WTC11 (cell line): ENCODE measurements at regions not wholly inside any gene's neighbourhood (a gene's known extent, or its start where the extent isn't known, plus 50 kb on each side); places are given as distances from the start of the nearest gene placed in this dataset.

Experiments
- ATAC-seq: fragments of 200-7000 bp; cut with Tn5 transposase; 2 replicates; pipeline ENCODE4 v1.10.0; 2021; ENCODE audit warnings: mild to moderate bottlenecking, moderate library complexity
- CTCF ChIA-PET: fragments of 300-600 bp; sonication (Branson Sonifier 250); formaldehyde crosslinking; loops from one replicate; lab custom pipeline; 2021; ENCODE audit warnings: antibody characterized with exemption; lab: Charles Lee
- POLR2A ChIA-PET: fragments of 350-600 bp; sonication (Branson Sonifier 250); formaldehyde crosslinking; loops from one replicate; lab custom pipeline; 2021; ENCODE audit warnings: antibody characterized with exemption; lab: Charles Lee
- DNase-seq: peaks from one replicate; pipeline ENCODE4 v3.0.0; 2021; ENCODE audit warnings: low spot score
- H3K27ac Mint-ChIP-seq: 2 replicates; pipeline ENCODE4 v1.8.0; 2021; ENCODE audit warnings: mixed read lengths
- H3K27me3 Mint-ChIP-seq: 2 replicates; pipeline ENCODE4 v1.8.0; 2021; ENCODE audit warnings: low read depth, mild to moderate bottlenecking, moderate library complexity, mixed read lengths
- H3K36me3 Mint-ChIP-seq: 2 replicates; pipeline ENCODE4 v1.8.0; 2021; ENCODE audit warnings: mixed read lengths
- H3K4me1 Mint-ChIP-seq: 2 replicates; pipeline ENCODE4 v1.8.0; 2022; ENCODE audit warnings: mixed read lengths
- H3K4me3 Mint-ChIP-seq: 2 replicates; pipeline ENCODE4 v1.8.0; 2021; ENCODE audit warnings: mild to moderate bottlenecking, moderate library complexity, mixed read lengths
- H3K9me3 Mint-ChIP-seq: 2 replicates; pipeline ENCODE4 v1.8.0; 2021; ENCODE audit warnings: mixed read lengths
- ARID4B ChIP-seq: sonication (generic); formaldehyde crosslinking; IDR thresholded peaks from 2 replicates; pipeline ENCODE4 v1.8.0; 2023; ENCODE audit warnings: missing genetic modification reagents, mild to moderate bottlenecking, borderline replicate concordance
- CBFB ChIP-seq: sonication (generic); formaldehyde crosslinking; IDR thresholded peaks from 2 replicates; pipeline ENCODE4 v1.8.1; 2022; ENCODE audit warnings: mild to moderate bottlenecking, low read depth, missing genetic modification reagents
- CDX4 ChIP-seq: fragments of 250-450 bp; sonication (Bioruptor Pico); IDR thresholded peaks from 2 replicates; pipeline ENCODE4 v1.9.0; 2021; ENCODE audit warnings: moderate library complexity, mild to moderate bottlenecking, inconsistent platforms, borderline replicate concordance
- CREB1 ChIP-seq: sonication (generic); formaldehyde crosslinking; IDR thresholded peaks from 2 replicates; pipeline ENCODE4 v1.8.0; 2023; ENCODE audit warnings: mild to moderate bottlenecking, missing genetic modification reagents
- CREM ChIP-seq: sonication (generic); formaldehyde crosslinking; IDR thresholded peaks from 2 replicates; pipeline ENCODE4 v1.8.1; 2022; ENCODE audit warnings: mild to moderate bottlenecking, missing genetic modification reagents, moderate library complexity
- FOXK1 ChIP-seq: sonication (generic); formaldehyde crosslinking; IDR thresholded peaks from 2 replicates; pipeline ENCODE4 v1.8.0; 2022; ENCODE audit warnings: mild to moderate bottlenecking, moderate library complexity, missing genetic modification reagents
- MAX ChIP-seq: sonication (generic); formaldehyde crosslinking; IDR thresholded peaks from 2 replicates; pipeline ENCODE4 v1.8.0; 2022; ENCODE audit warnings: mild to moderate bottlenecking, missing genetic modification reagents
- MLX ChIP-seq: sonication (generic); formaldehyde crosslinking; IDR thresholded peaks from 2 replicates; pipeline ENCODE4 v1.8.1; 2023; ENCODE audit warnings: mild to moderate bottlenecking, missing genetic modification reagents, moderate library complexity
- MXD4 ChIP-seq: fragments of 250-450 bp; sonication (Bioruptor Pico); IDR thresholded peaks from 2 replicates; pipeline ENCODE4 v1.8.0; 2021; ENCODE audit warnings: mild to moderate bottlenecking, moderate library complexity, borderline replicate concordance
- MYBL2 ChIP-seq: sonication (generic); formaldehyde crosslinking; IDR thresholded peaks from 2 replicates; pipeline ENCODE4 v1.8.1; 2023; ENCODE audit warnings: mild to moderate bottlenecking, moderate library complexity, missing genetic modification reagents
- NFATC4 ChIP-seq: fragments of 250-450 bp; sonication (Bioruptor Pico); IDR thresholded peaks from 2 replicates; pipeline ENCODE4 v1.9.0; 2021; ENCODE audit warnings: mild to moderate bottlenecking
- NR2C2 ChIP-seq: sonication (generic); formaldehyde crosslinking; IDR thresholded peaks from 2 replicates; pipeline ENCODE4 v1.8.0; 2022; ENCODE audit warnings: mild to moderate bottlenecking, missing genetic modification reagents
- OVOL2 ChIP-seq: fragments of 250-450 bp; sonication (Bioruptor Pico); IDR thresholded peaks from 2 replicates; pipeline ENCODE4 v1.9.0; 2021; ENCODE audit warnings: mild to moderate bottlenecking, borderline replicate concordance
- RORB ChIP-seq: fragments of 250-450 bp; sonication (Bioruptor Pico); IDR thresholded peaks from 2 replicates; pipeline ENCODE4 v1.9.0; 2021; ENCODE audit warnings: mild to moderate bottlenecking
- SMAD4 ChIP-seq: sonication (generic); formaldehyde crosslinking; IDR thresholded peaks from 2 replicates; pipeline ENCODE4 v1.8.0; 2022; ENCODE audit warnings: mild to moderate bottlenecking, missing genetic modification reagents
- SOX15 ChIP-seq: fragments of 250-450 bp; sonication (Bioruptor Pico); IDR thresholded peaks from 2 replicates; pipeline ENCODE4 v1.9.0; 2021; ENCODE audit warnings: mild to moderate bottlenecking
- STAT6 ChIP-seq: sonication (generic); formaldehyde crosslinking; conservative IDR thresholded peaks from 2 replicates; pipeline ENCODE4 v1.8.1; 2023; ENCODE audit warnings: mild to moderate bottlenecking, low read depth, missing genetic modification reagents, moderate library complexity
- TCF7 ChIP-seq: sonication (generic); formaldehyde crosslinking; IDR thresholded peaks from 2 replicates; pipeline ENCODE4 v1.8.0; 2022; ENCODE audit warnings: mild to moderate bottlenecking, low read depth, missing genetic modification reagents, moderate library complexity
- TEAD1 ChIP-seq: sonication (generic); formaldehyde crosslinking; IDR thresholded peaks from 2 replicates; pipeline ENCODE4 v1.8.0; 2022; ENCODE audit warnings: mild to moderate bottlenecking, missing genetic modification reagents
- USF1 ChIP-seq: sonication (generic); formaldehyde crosslinking; IDR thresholded peaks from 2 replicates; pipeline ENCODE4 v1.8.0; 2022; ENCODE audit warnings: mild to moderate bottlenecking, missing genetic modification reagents
- ZMAT4 ChIP-seq: fragments of 250-450 bp; sonication (Bioruptor Pico); IDR thresholded peaks from 2 replicates; pipeline ENCODE4 v1.9.0; 2021; ENCODE audit warnings: mild to moderate bottlenecking
- ZNF232 ChIP-seq: sonication (generic); formaldehyde crosslinking; IDR thresholded peaks from 2 replicates; pipeline ENCODE4 v1.8.0; 2022; ENCODE audit warnings: mild to moderate bottlenecking, missing genetic modification reagents
- ZNF263 ChIP-seq: sonication (generic); formaldehyde crosslinking; IDR thresholded peaks from 2 replicates; pipeline ENCODE4 v1.8.1; 2022; ENCODE audit warnings: low read depth, mild to moderate bottlenecking, moderate library complexity, missing genetic modification reagents
- TF ChIP-seq, protein P1 (sequence below): sonication (generic); formaldehyde crosslinking; IDR thresholded peaks from 2 replicates; pipeline ENCODE4 v1.8.1; 2022; ENCODE audit warnings: missing genetic modification reagents, borderline replicate concordance
- TF ChIP-seq, protein P2 (sequence below): sonication (generic); formaldehyde crosslinking; IDR thresholded peaks from 2 replicates; pipeline ENCODE4 v1.8.1; 2023; ENCODE audit warnings: mild to moderate bottlenecking, missing genetic modification reagents, moderate library complexity

DNA sequence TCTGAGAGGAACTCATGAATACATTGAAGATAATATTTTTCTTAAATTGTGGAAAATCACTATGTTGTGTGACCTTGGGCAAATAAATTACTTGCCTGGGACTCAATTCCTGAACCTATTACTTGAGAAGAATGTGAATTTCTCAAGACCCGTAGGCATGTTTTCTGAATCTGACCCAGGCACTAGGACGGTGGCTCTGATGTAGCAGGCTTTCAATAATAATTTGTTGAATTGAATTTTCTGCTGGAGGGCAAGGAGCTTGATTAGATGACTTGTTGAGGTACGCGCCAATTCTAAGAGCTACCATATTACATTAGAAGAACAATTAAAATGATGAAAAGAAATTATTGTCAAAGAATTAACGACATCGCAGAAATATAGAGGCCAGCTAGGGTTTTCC lies 150.2 kb upstream of the LRRC3B start:
- Mint-ChIP-seq H3K4me3 (no peak overlapping the region), H3K27ac (no peak overlapping the region)
- no peak for TF ChIP-seq USF1
- no peak for TF ChIP-seq CREM (CRISPR knock-in tag)
- TF ChIP-seq FOXK1 (CRISPR knock-in tag), result no peak
- TF ChIP-seq NR2C2 (CRISPR knock-in tag), result no peak
- TF ChIP-seq ZNF263 (CRISPR knock-in tag), result no peak
- TF ChIP-seq, protein P1, sequence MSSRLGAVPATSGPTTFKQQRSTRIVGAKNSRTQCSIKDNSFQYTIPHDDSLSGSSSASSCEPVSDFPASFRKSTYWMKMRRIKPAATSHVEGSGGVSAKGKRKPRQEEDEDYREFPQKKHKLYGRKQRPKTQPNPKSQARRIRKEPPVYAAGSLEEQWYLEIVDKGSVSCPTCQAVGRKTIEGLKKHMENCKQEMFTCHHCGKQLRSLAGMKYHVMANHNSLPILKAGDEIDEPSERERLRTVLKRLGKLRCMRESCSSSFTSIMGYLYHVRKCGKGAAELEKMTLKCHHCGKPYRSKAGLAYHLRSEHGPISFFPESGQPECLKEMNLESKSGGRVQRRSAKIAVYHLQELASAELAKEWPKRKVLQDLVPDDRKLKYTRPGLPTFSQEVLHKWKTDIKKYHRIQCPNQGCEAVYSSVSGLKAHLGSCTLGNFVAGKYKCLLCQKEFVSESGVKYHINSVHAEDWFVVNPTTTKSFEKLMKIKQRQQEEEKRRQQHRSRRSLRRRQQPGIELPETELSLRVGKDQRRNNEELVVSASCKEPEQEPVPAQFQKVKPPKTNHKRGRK (CRISPR knock-in tag), result no peak
- TF ChIP-seq OVOL2 (CRISPR knock-in tag), result no peak
- TF ChIP-seq MXD4 (CRISPR knock-in tag), result no peak
- TF ChIP-seq CDX4, result no peak
- no peak for TF ChIP-seq ZNF232
- no peak for TF ChIP-seq MAX (CRISPR knock-in tag)
- TF ChIP-seq CBFB, result no peak
- TF ChIP-seq TCF7, result no peak
- TF ChIP-seq, all 79 proteins: peak for 0
- Mint-ChIP-seq H3K9me3 (peaks cover 9% of the 10 kb centered on the region), H3K4me1 (no peaks in the 10 kb centered on the region), H3K27me3 (no peaks in the 10 kb centered on the region), H3K36me3 (no peaks in the 10 kb centered on the region)
- no peak for ATAC-seq
- DNase-seq, result no peak
- POLR2A ChIA-PET, result no interaction called here
- CTCF ChIA-PET, result interaction anchor here (0.7 kb wide), 1 partner anchor 938 kb away, joined by 3 read pairs; no protein-coding TSS in a partner anchor

- H3K27me3 Mint-ChIP-seq, result no peaks in the 10 kb centered on the region
- no peak overlapping the region for H3K4me3 Mint-ChIP-seq
- ChIA-PET POLR2A (no interaction called here), CTCF (interaction anchor here (0.6 kb wide), 1 partner anchor 779 kb away, joined by 7 read pairs; no protein-coding TSS in a partner anchor)
- DNase-seq (no peak), ATAC-seq (no peak)
- no peaks in the 10 kb centered on the region for H3K36me3 Mint-ChIP-seq
- peaks cover 1% of the 10 kb centered on the region for H3K9me3 Mint-ChIP-seq
- H3K4me1 Mint-ChIP-seq, result no peaks in the 10 kb centered on the region
- H3K27ac Mint-ChIP-seq, result no peak overlapping the region
- TF ChIP-seq RORB (CRISPR knock-in tag) (no peak), MLX (CRISPR knock-in tag) (no peak), ZMAT4 (CRISPR knock-in tag) (no peak), MYBL2 (CRISPR knock-in tag) (no peak), SOX15 (CRISPR knock-in tag) (no peak), CREB1 (CRISPR knock-in tag) (no peak), ZNF263 (CRISPR knock-in tag) (no peak), MXD4 (CRISPR knock-in tag) (no peak), TEAD1 (CRISPR knock-in tag) (no peak), ARID4B (CRISPR knock-in tag) (no peak), NFATC4 (CRISPR knock-in tag) (no peak), SMAD4 (no peak), STAT6 (CRISPR knock-in tag) (no peak)
- TF ChIP-seq, protein P2, sequence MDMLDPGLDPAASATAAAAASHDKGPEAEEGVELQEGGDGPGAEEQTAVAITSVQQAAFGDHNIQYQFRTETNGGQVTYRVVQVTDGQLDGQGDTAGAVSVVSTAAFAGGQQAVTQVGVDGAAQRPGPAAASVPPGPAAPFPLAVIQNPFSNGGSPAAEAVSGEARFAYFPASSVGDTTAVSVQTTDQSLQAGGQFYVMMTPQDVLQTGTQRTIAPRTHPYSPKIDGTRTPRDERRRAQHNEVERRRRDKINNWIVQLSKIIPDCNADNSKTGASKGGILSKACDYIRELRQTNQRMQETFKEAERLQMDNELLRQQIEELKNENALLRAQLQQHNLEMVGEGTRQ (CRISPR knock-in tag), result no peak
These were observed 147.9 kb upstream of the LRRC3B start for GRCh38 chr3:26474706-26475105.
